GM18511 (cell line): ENCODE measurements at regions not wholly inside any gene's neighbourhood (a gene's known extent, or its start where the extent isn't known, plus 50 kb on each side); places are given as distances from the start of the nearest gene placed in this dataset.
"Not testable (repeated sequence)": the region's sequence is repeated elsewhere in the genome, so short reads cannot be mapped to it uniquely, and the experiment has no call there.

Experiments used
- ATAC-seq: cut with Tn5 transposase; IDR thresholded peaks from one replicate; pipeline ENCODE4 v1.9.1; 2021; ENCODE audit warnings: mild to moderate bottlenecking, moderate library complexity; ENCODE audit not compliant: unreplicated experiment

DNA sequence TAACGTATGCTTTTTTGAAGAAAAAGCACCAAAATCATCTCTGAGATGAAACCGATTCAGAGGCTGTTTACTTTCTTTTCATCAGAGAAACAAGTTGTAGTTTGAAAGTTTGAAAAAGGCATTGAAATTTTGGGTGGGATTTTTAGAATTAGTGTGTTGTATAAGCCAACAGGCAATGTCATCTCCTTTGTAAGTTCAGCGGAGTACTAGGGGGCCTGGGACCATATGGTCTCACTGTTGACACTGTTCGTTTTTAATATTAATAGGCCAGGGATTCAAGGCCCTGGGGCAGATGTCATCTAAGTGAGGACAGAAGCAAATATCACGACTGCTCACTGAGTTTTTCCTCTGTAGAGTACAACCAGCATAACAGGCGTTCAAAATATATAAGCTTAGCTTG lies 256.2 kb upstream of the RARB start:
- no peak for ATAC-seq

DNA sequence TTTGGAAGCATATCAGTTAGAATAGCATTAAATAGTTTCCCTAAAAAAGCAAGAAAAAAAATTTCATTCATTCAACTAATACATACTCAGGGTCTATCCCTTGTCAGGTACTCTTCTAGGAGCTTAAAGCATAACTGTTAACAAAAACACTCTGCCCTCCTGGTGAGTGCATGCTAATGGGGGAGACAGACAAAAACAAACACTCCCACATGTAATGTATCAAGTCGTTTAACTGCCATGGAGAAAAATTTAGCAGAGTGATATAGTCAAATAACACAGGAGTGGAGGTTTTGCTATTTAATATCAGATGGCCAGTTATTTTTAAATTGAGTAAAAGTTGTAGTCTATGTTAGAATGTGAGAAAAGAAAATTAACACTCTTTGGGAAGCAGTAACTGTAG lies 254.5 kb upstream of the RARB start:
- no peak for ATAC-seq

DNA sequence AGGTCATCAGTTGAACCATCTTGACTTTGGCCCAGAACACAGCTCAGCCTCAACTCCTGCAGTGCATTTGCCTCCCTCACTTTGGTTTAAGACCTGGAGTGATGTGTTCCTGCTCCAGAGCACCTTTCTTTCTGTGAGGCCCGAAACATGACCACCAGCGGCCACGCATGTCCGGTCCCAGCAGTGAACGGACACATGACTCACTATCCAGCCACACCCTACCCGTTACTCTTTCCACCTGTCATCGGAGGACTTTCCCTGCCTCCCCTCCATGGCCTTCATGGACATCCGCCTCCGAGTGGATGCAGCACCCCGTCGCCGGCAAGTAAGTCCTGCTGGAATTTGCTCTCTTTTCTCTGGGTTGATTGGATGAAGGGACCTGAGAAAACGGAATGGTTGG lies 253.8 kb upstream of the RARB start:
- no peak for ATAC-seq

DNA sequence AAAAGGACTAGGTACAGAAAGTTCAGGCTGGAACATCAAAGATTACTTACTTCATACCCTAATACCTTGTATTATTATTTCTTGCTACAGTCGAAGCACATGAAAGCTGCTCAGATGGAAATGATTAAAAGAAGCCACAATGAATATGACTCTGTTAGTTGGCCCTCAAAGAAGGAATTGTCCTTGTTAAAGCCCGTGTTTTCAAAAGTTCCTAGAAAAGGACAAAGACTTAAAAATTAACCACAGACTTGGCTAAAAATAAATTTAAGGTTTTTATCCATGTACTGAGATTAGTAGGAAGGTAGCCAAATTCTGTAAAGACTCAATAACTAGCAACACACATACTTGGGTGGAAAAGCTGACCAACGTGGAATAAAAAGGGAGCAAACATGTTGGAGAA lies 251.0 kb upstream of the RARB start:
- no peak for ATAC-seq

DNA sequence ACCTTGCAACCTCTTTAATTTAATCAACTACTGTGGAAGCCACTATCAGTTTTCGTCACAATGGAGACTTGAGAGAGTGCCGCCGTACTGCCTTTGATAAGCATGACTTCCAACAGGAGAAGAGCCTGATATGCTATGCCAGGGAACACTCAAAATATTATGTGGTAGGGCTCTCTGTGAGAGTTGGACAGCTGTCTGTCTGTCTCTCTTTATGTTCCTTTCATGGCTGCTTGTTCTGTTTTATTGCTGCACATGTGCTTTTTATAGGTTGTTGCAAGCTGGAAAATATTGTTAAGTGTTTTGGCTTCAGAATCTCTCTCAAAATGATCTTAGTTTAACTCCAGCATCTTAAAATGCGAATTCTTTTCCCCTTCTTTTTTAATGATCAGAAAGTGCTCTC lies 249.4 kb upstream of the RARB start:
- ATAC-seq: no peak

DNA sequence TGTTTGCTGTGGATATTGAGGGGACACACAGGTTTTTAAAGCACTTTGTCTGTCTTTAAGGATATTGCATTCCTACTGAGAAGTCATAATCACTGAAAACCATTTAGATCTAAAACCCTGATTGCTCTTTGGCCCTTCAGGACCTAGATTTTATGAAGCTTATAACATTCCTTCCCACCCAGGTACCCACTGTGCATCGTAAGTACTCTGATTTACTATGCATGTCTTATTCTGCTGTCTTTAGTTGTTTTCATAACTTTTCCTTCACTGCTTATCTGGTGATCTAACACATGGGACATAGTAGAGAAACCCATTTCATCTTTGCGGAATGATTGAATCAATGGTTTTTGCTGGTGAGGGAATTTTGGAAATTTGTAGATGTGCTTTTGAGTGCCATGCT lies 247.0 kb upstream of the RARB start:
- ATAC-seq: no peak

DNA sequence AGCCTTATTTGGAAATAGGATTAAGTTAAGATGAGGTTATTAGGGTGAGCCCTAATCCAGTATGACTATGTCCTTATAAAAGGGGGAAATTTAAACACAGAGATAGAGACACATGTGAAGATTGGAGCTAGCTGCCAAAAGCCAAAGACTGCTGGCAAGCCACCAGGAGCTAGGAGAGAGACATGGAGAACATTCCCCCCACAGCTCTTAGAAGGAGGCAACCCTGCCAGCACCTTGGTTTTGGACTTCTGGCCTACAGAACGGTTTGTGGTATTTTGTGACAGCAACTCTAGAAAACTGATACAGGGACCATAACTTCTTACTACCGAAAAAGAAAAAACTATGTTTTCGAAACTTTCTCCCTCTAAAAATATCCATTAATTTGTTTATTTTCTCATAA lies 245.3 kb upstream of the RARB start:
- no peak for ATAC-seq

DNA sequence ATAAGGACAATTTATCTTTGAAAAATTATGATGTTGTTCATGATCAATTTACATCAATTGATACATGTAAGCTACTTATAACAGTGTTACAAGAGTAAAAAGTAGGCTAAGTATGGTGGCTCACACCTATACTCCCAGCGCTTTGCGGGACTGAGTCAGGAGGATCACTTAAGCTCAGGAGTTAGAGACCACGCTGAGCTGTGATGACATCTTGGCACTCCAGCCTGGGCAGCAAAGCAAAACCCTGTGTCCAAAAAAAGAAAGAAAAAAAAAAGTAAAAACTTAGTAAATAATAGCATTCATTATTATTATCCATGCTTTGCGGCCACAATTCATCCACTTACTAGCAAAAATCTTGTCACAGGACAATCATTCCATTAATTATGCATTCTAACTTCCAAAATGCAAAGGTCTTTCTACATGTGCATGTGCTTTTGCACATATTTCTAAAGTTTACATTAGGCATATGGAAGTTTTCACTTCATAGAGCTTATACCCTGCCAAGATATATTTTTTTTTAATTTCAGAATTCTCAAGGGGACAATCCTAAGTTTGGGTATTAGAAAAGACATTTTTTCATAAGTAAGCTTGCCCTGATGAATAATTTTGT lies 243.3 kb upstream of the RARB start:
- ATAC-seq: no peak

DNA sequence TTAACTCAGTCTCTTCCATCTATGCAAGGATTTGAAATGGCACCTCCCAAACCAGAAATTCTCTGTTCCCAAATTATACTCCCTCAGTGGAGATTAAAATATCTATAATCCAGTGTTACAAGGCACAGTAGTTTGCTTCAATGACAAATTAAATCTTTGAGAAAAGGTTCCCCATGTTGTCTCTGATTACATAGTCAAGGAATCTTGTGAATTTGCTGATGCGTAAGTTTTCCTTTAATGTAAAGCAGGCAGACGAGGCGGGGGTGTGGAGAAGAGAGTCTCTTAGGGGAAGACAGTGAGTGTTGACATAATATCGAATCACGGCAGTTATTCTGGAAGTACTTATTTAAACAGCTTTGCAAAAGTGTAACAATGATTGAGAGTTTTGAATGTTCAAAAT lies 236.4 kb upstream of the RARB start:
- no peak for ATAC-seq

DNA sequence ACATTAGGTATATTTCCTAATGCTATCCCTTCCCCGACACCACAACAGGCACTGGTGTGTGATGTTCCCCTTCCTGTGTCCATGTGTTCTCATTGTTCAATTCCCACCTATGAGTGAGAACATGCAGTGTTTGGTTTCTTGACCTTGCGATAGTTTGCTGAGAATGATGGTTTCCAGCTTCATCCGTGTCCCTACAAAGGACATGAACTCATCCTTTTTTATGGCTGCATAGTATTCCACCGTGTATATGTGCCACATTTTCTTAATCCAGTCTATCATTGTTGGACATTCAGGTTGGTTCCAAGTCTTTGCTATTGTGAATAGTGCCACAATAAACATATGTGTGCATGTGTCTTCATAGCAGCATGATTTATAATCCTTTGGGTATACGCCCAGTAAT lies 228.5 kb upstream of the RARB start:
- ATAC-seq: not testable (repeated sequence)

DNA sequence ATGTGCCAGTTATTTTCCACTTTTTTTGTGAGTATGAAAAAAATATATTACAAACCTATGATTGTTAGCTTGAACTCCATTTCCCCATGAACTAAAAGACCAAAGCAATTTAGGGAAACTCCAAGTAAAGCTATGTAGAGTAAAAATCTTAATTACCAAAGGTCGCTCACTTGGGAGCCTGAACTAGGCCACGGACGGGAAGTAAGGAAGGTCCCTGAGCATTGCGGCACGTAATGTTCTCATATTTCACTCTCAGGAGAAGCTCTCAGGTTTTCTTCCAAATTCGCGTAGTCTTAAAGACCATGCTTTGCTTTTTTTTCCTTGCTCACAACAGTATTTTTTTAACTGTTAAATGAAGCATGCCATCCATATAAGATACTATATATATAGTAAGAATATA lies 215.3 kb upstream of the RARB start:
- ATAC-seq: no peak

DNA sequence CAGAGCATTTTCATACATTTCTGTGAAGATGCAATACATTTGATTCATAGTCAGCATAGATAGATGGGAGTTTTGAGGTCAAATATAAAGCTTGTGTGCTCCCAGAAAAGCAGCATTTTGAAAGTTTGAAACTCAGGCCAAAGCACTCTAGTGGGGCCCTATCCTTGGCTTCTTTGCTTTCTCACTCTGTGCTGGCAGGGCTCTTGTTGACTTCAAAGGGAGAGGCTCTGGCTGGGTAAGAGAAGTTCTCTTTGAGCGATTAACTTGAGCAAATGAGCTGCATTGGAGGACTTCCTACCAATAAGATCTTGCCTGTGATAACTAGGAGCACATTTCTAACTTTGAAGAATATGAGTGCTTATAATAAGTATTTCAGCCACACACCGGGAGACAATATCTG lies 214.0 kb upstream of the RARB start:
- no peak for ATAC-seq

DNA sequence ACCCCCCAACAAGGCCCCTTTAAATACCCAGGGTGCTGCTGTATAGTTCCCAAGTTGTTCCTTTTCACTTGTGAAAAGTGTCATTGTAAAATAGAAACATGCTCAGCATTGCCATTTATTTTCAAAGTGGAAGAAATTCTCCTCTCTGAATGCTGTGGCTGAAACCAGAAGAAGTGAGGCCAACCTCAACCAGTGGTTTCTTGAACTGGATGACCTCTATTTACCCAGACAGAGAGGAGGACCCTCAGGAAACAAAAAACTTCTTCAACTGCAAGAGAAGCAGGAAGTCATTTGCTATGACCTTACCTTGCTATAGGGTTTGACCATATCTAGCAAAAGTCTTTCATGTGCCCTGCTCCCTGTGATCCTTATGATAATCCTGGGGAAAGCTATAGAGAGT lies 209.7 kb upstream of the RARB start:
- ATAC-seq: no peak

DNA sequence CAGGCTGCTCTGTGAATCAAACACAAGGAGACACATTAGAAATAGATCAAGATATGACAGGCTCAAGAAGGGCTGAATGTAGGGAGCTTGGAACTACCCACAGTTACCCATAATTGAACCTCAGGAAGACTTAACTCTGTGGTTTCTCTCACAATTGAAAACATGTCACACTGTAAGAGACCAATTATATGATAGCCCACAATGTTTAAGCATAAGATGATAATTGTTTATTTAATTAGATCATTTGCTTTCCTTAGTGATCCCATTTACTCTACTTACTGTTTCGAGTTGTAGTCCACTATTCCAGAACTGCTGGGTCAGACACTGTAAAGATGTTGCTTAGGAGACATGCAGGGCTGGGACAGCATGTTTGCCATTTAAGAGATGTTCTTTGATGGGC lies 201.3 kb upstream of the RARB start:
- ATAC-seq: no peak

DNA sequence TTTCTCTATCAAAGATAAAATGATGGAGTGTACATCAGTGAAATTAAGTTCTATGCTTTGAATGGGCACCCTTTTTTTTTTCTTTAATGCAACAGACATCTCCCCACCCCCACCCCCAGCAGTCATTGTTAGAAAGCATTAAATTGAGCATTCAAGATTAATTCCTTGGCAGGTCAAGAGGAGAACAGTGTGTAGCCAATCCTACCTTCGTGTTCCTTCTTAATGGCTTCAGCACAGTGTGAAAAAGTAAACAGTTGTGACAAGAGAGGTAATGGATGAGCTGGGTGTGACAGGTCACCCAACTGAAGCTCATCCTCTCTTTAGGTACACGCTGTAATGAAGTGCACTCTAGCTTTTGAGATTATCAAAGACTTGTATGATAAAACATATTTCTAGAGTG lies 198.5 kb upstream of the RARB start:
- ATAC-seq: no peak

DNA sequence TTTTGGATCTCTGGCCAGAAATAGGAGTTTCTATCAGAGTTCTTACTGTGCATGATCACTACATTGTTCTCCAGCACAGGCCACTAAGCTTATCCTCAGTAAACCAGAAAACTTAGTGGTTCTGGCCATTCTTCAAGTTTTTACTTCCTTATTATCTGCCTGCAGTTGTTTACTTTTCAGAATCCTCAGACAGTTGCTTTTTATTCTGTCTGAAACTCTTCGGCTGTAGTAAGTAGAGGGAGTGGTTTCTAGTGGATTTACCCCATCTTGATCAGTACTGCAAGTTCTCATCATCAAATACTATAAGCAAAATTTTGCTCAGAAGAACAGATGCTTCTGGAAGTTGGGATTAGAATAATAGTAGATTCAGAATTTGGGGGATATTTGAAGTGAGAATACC lies 193.0 kb upstream of the RARB start:
- ATAC-seq: no peak

DNA sequence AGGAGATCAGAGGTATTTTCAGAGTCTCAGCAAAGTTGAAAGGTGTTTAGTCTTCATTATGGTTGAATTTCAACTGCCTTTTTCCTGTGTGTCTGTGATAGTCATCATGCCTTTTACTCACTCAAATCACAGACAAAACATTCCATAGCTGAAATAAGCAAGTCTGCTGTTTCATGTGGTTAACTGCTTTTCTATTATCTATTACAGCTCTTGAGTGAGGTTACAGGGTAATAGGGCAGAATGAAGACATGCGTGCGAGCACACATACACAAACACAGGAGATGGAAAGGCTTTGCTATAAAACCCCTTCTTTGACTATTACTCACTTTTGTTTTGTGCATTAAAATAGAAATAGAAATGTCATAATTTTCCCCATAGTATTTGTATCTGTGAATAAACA lies 192.6 kb upstream of the RARB start:
- ATAC-seq: no peak

DNA sequence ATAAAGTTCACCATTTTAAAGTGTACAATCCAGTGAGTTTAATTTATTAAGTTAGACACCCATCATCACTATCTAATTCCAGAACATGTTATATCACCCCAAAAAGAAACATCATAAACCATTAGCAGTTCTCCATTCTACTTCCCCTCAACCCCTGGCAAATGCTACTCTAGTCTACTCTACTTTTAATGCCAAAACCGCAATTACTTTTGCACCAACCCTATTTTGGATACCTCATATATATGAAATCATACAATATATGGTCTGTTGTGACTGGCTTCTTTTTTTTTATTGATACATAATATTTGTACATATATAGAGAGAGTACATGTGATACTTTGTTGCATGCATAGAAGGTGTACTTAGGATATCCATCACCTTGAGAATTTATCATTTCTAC lies 190.5 kb upstream of the RARB start:
- ATAC-seq: no peak

DNA sequence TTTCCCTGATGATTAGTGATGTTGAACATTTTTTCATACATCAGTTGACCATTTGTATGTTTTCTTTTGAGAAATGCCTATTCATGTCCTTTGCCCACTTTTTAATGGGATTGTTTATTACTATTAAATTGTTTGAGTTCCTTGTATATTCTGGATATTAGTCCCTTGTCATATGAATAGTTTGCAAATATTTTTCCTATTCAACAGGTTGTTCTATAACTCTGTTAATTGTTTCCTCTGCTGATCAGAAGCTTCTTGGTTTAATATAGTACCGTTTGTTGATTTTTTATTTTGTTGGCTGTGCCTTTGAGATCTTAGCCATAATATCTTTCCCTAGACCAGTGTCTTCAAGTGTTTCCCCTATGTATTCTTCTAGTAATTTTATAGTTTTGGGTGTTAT lies 189.0 kb upstream of the RARB start:
- no peak for ATAC-seq

DNA sequence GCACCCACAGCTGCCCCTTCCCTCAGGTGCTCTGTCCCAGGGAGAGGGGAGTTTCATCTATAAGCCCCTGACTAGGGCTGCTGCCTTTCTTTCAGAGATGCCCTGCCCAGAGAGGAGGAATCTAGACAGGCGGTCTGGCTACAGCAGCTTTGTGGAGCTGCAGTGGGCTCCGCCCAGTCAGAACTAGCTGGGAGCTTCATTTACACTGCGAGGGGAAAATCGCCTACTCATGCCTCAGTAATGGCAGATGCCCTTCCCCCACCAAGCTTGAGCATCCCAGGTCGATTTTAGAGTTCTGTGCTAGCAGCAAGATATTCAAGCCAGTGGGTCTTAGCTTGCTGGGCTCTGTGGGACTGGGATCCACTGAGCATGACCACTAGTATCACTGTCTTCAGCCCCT lies 181.2 kb upstream of the RARB start:
- ATAC-seq: no peak

DNA sequence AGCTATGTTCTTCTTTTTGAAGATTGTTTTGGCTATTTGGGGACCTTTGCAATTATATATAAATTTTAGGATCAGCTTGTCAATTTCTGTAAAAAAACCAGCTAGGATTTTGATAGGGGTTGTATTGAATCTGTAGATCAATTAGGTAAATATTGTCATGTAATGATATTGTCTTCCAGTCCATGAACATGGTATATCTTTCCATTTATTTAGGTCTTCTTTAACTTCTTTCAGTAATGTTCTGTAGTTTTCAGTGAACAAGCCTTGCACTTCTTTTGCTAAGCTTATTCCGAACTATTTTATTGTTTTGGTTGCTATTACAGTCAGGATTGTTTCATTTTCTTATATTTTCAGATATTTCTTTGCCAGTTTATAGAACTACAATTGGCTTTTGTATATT lies 175.8 kb upstream of the RARB start:
- ATAC-seq: no peak

DNA sequence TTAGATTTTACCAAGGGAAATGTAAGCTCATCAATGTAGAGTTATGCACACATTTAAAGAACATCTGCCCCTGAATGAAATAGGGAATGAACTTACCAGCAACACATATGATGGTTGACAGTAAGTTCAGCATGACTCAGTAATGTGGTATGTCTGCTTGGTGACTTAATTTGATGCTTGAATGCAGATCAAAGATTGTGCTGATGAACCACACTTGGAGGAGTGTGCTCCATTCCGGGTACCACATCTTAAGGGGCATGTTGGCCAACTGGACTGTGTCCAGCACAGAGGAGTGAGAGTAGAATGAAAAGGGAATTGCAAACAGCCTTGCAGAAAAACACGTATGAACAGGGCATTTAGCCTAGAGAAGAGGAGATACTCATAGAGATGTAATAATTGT lies 171.0 kb upstream of the RARB start:
- no peak for ATAC-seq

DNA sequence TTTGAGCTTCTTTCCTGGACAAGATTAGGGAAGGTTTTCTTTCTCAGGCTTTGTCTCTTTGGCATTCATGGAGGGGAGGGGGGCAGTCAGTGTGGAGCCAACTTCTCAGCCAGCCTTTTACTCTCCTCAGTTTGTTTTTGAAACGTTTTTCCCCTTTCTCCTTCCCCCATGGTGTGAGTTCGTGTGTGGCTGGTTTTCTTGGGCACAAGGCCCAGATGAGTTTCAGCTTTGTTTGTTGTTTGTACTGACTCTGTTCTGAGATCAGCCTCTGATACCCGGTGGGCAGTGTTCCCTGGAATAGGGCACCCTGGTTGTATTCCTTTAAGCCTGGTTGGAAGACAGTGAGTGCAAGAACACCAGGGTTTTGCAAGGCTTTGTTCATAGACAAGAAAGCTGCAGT lies 168.2 kb upstream of the RARB start:
- no peak for ATAC-seq

DNA sequence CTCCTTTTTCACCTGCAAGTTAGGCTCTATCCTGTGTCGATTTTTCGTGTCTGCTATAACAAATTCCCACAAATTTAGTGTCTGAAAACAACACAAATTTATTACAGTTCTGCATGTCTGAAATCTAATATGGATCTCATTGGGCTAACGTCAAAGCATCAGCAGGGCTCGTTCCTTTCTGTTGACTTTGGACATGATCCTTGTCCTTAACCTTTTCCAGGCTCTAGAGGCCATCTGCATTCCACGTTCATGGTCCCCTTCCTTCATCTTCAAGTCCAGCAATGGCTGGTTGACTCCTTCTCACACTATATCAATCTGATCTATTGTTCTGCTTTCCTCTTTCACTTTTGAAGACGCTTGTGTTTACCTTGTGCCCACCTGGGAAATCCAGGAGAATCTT lies 165.7 kb upstream of the RARB start:
- no peak for ATAC-seq
